ENCODE measurements at regions not wholly inside any gene's neighbourhood (a gene's known extent, or its start where the extent isn't known, plus 50 kb on each side); places are given as distances from the start of the nearest gene placed in this dataset.

- DNase-seq (ENCODE audit: extremely low read depth, low read depth): peak; percentile 34
- no peak for TF ChIP-seq CTCF (IDR thresholded peaks at IDR 0.05; ENCODE audit: low read depth, low read length)
Measured at GRCh38 chr4:19514276-19515070, 737.2 kb upstream of the SLIT2 start.

DNA sequence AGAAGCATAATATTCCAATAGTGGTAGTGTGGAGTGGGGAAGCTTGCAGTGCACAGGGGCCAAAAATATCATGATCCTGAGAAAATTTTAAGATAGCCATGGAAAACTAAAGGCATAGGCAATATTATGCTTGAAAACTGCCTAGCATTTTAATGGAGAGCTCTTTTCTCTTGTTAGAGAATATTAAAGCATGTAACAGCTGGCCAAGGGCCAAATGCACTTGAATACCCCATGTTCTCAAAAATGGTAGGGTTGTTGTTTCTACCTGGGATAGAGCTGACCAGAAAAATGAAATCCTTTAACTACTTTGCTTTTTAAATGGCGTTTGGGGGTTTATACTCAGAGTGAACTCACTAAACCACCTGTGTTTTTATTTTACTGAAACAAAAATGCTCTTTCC, 739.6 kb upstream of the SLIT2 start:
- no peak for TF ChIP-seq CTCF (IDR thresholded peaks at IDR 0.05; ENCODE audit: low read depth, low read length)
- DNase-seq (ENCODE audit: extremely low read depth, low read depth): no peak

GRCh38 chr4:19510993-19511392, 740.7 kb upstream of the SLIT2 start:
- DNase-seq (ENCODE audit: extremely low read depth, low read depth): no peak
- TF ChIP-seq CTCF (IDR thresholded peaks at IDR 0.05; ENCODE audit: low read depth, low read length): no peak

DNA sequence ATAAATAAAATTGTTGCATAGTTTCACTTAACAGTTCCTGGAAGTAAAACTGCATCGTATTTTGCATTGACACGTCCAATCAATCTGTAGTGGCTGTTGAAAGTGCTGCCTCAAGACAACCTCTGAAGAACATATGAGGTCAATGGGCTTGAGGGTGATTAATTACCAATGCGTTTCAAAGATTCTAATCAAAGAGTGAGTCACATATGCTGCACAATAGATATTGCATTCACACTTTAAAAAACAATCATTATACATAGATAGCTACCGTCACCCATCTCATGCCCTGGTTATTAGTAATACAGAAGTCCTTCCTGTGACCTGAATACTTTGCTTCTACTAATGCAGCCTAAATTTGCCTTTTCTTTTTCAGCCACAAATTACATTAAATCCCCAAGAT, 743.3 kb upstream of the SLIT2 start:
- DNase-seq (ENCODE audit: extremely low read depth, low read depth): no peak
- no peak for TF ChIP-seq CTCF (IDR thresholded peaks at IDR 0.05; ENCODE audit: low read depth, low read length)

GRCh38 chr4:19497705-19498104, 754.0 kb upstream of the SLIT2 start:
- no peak for TF ChIP-seq CTCF (IDR thresholded peaks at IDR 0.05; ENCODE audit: low read depth, low read length)
- DNase-seq (ENCODE audit: extremely low read depth, low read depth): no peak

- TF ChIP-seq CTCF (IDR thresholded peaks at IDR 0.05; ENCODE audit: low read depth, low read length): no peak
- DNase-seq (ENCODE audit: extremely low read depth, low read depth): no peak
Measured at GRCh38 chr4:19496756-19497155, 754.9 kb upstream of the SLIT2 start.

DNA sequence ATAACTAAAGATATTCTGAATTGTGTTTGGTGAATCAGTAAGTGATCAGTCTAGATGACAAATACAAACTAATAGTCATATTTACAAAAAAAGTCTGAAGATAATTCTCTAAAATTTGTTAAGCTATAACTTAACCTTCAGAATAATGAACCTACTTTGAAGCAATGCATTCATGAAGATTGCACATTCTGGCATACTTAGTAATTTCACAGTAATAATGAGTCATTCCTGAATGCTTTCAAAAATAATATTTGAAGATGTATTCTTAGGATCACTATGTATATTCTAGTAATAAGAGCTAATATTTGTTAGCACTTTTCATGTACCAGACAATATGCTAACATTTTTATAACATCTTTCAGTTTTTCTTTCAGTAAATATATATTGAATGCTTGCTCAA, 756.7 kb upstream of the SLIT2 start:
- TF ChIP-seq CTCF (IDR thresholded peaks at IDR 0.05; ENCODE audit: low read depth, low read length): no peak
- no peak for DNase-seq (ENCODE audit: extremely low read depth, low read depth)

All from AG09319 (cell line).